GM13977 (cell line): ENCODE measurements at regions not wholly inside any gene's neighbourhood (a gene's known extent, or its start where the extent isn't known, plus 50 kb on each side); places are given as distances from the start of the nearest gene placed in this dataset.
"Not testable (repeated sequence)": the region's sequence is repeated elsewhere in the genome, so short reads cannot be mapped to it uniquely, and the experiment has no call there.

Experiments used
- DNase-seq: peaks from one replicate; pipeline ENCODE4 v3.0.0; 2012; ENCODE audit warnings: low spot score
- CTCF ChIP-seq: IDR thresholded peaks from 2 replicates; pipeline ENCODE4 v1.5.1; 2012; ENCODE audit warnings: mild to moderate bottlenecking, control low read depth; ENCODE audit not compliant: insufficient read depth; ENCODE audit errors: extremely low read depth, missing control alignments
- in situ Hi-C: fragments of 300-500 bp; cut with MboI; formaldehyde crosslinking; loops from one replicate; pipeline ENCODE4 v1.12.0; 2022; ENCODE audit warnings: low sequenced_read_pairs, low pct_unique_long_range_greater_than_20kb, mixed read lengths, inconsistent platforms; ENCODE audit not compliant: unreplicated experiment

GRCh38 chrX:129093706-129094105 lies 429.6 kb downstream of the SMARCA1 start:
- no peak for TF ChIP-seq CTCF
- DNase-seq, result no peak
- in situ Hi-C loops, result no loop called here

GRCh38 chrX:129092757-129093156 lies 430.5 kb downstream of the SMARCA1 start:
- no peak for TF ChIP-seq CTCF
- in situ Hi-C loops, result no loop called here
- no peak for DNase-seq

- in situ Hi-C loops, result no loop called here
These were observed 431.0 kb downstream of the SMARCA1 start for GRCh38 chrX:129092242-129092641.

GRCh38 chrX:129091097-129091496 lies 432.2 kb downstream of the SMARCA1 start:
- no peak for TF ChIP-seq CTCF
- no peak for DNase-seq
- in situ Hi-C loops, result no loop called here

More at GRCh38 chrX:129092242-129092641, 431.0 kb downstream of the SMARCA1 start:
- no peak for TF ChIP-seq CTCF
- DNase-seq, result no peak

GRCh38 chrX:129086802-129087201 lies 436.5 kb downstream of the SMARCA1 start:
- DNase-seq, result no peak
- in situ Hi-C loops, result no loop called here
- no peak for TF ChIP-seq CTCF

- in situ Hi-C loops, DNase-seq: not testable (repeated sequence)
These were observed 439.0 kb downstream of the SMARCA1 start for GRCh38 chrX:129084291-129084690.

GRCh38 chrX:129077424-129078170 lies 445.7 kb downstream of the SMARCA1 start:
- in situ Hi-C loops, result no loop called here
- TF ChIP-seq CTCF, result no peak
- DNase-seq, result no peak
